GM23248 (cell line): ENCODE measurements at regions not wholly inside any gene's neighbourhood (a gene's known extent, or its start where the extent isn't known, plus 50 kb on each side); places are given as distances from the start of the nearest gene placed in this dataset.

Experiments used
- DNase-seq: peaks from one replicate; pipeline ENCODE4 v3.0.0-alpha.2; 2015
- H2AFZ ChIP-seq: fragments of 200-600 bp; sonication (generic); 2 replicates; pipeline ENCODE4 v1.6.1; 2016; ENCODE audit warnings: antibody characterized with exemption
- H3F3A ChIP-seq: fragments of 200-600 bp; sonication (generic); 2 replicates; pipeline ENCODE4 v1.6.1; 2016; ENCODE audit warnings: mild to moderate bottlenecking, antibody characterized with exemption, mixed run types; ENCODE audit not compliant: insufficient read depth
- H3K27ac ChIP-seq: fragments of 200-600 bp; sonication (generic); 2 replicates; pipeline ENCODE4 v1.5.1; 2016; ENCODE audit warnings: mild to moderate bottlenecking
- H3K27me3 ChIP-seq: fragments of 200-600 bp; sonication (generic); replicated peaks from 2 replicates; pipeline ENCODE4 v1.6.1; 2016; ENCODE audit warnings: mild to moderate bottlenecking; ENCODE audit not compliant: insufficient read depth
- H3K36me3 ChIP-seq: fragments of 200-600 bp; sonication (generic); 2 replicates; pipeline ENCODE4 v1.6.1; 2016; ENCODE audit warnings: low read depth, mild to moderate bottlenecking
- H3K4me1 ChIP-seq: fragments of 200-600 bp; sonication (generic); 2 replicates; pipeline ENCODE4 v1.6.1; 2016; ENCODE audit warnings: mild to moderate bottlenecking; ENCODE audit not compliant: insufficient read depth
- H3K4me2 ChIP-seq: fragments of 200-600 bp; sonication (generic); one replicate; pipeline ENCODE4 v1.6.1; 2016; ENCODE audit warnings: mild to moderate bottlenecking; ENCODE audit not compliant: unreplicated experiment
- H3K4me3 ChIP-seq: fragments of 200-600 bp; sonication (generic); 2 replicates; pipeline ENCODE4 v1.5.1; 2016; ENCODE audit warnings: mild to moderate bottlenecking
- H3K79me2 ChIP-seq: fragments of 200-600 bp; sonication (generic); 2 replicates; pipeline ENCODE4 v1.6.1; 2016; ENCODE audit warnings: mild to moderate bottlenecking; ENCODE audit not compliant: insufficient read depth
- H3K9ac ChIP-seq: fragments of 200-600 bp; sonication (generic); 2 replicates; pipeline ENCODE4 v1.6.1; 2016; ENCODE audit warnings: mild to moderate bottlenecking
- H3K9me2 ChIP-seq: fragments of 200-600 bp; sonication (generic); 2 replicates; pipeline ENCODE4 v1.6.1; 2016; ENCODE audit warnings: mixed run types, mild to moderate bottlenecking, moderate library complexity; ENCODE audit not compliant: insufficient read depth
- H3K9me3 ChIP-seq: fragments of 200-600 bp; sonication (generic); one replicate; pipeline ENCODE4 v1.6.1; 2017; ENCODE audit warnings: low read depth
- H4K20me1 ChIP-seq: fragments of 200-600 bp; sonication (generic); 2 replicates; pipeline ENCODE4 v1.6.0; 2016; ENCODE audit not compliant: insufficient read depth
- EZH2 ChIP-seq: fragments of 200-600 bp; sonication (generic); IDR thresholded peaks from 2 replicates; pipeline ENCODE4 v1.6.1; 2018; ENCODE audit warnings: antibody characterized with exemption, mild to moderate bottlenecking; ENCODE audit not compliant: insufficient read depth, poor library complexity, severe bottlenecking
- EZH2phosphoT487 ChIP-seq: fragments of 200-600 bp; sonication (generic); IDR thresholded peaks from 2 replicates; pipeline ENCODE4 v1.6.1; 2018; ENCODE audit warnings: antibody characterized with exemption, moderate library complexity, mild to moderate bottlenecking, low read depth; ENCODE audit not compliant: insufficient read depth
- WGBS, 2 experiments: methylation state at CpG; one replicate each; pipeline ENCODE4 v1.1.6; 2015 to 2017; ENCODE audit warnings: low lambda C conversion rate in 2 of 2, low coverage in 1 of 2; ENCODE audit errors: missing lambda C conversion rate in 2 of 2; 5-methylcytosine and 5-hydroxymethylcytosine counted together
- in situ Hi-C: fragments of 300-500 bp; cut with MboI; formaldehyde crosslinking; loops from 2 replicates; pipeline ENCODE4 v1.15.0; 2020

DNA sequence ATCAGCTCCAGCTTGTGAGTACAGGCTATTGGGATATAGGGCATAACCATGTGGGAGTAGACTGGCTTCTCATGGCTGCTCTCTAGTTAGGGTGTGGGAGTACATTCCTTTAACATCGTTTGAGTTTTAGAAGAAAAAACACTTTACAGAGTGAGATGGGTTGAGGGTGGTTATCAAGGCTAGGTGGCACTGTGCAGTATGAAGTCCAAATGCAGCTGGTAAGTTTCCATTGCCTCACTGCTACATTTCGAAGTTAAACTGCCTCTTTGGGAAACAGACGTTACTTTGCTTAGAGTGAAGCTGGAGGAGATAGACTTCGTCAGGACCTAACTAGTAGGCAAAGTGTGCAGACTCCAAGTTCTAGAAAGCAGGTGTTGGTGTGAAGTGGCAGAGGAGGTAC is 192.4 kb downstream of the SQOR start:
- no peaks in the 10 kb centered on the region for H3K79me2 ChIP-seq
- H3K4me2 ChIP-seq = no peak overlapping the region
- no peak overlapping the region for H3K9ac ChIP-seq
- no peak overlapping the region for H3K27ac ChIP-seq
- no peak for TF ChIP-seq EZH2
- TF ChIP-seq EZH2phosphoT487 = no peak
- no peaks in the 10 kb centered on the region for H3K9me2 ChIP-seq
- in situ Hi-C loops = no loop called here
- 6 to 7% methylated on average over 4 of the region's 4 CpGs for WGBS, 2 experiments
- no peak for DNase-seq
- H3K36me3 ChIP-seq = no peaks in the 10 kb centered on the region
- H3K4me3 ChIP-seq = no peak overlapping the region
- H3F3A ChIP-seq = no peaks in the 10 kb centered on the region
- H4K20me1 ChIP-seq = no peaks in the 10 kb centered on the region
- H3K9me3 ChIP-seq = no peaks in the 10 kb centered on the region
- H2AFZ ChIP-seq = no peak overlapping the region
- no peaks in the 10 kb centered on the region for H3K4me1 ChIP-seq
- H3K27me3 ChIP-seq = no peaks in the 10 kb centered on the region

DNA sequence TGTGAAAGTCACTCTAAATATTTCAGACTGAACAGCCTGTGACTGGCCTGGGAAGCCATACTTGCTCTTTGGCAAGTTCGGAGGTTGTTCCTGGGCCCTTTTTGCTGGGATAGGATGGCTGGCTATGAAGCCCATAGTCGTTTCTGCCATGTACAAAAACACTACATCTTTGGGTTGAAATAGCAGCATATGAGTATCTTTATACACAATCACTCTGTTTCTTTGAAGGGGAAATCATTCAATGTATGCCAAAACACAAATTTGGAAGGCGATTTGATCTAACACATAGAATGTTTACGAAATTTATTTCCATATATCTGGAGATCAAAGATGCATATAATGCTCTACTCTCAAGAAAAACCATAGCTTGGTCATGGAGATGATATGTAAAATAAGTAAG is 192.9 kb downstream of the SQOR start:
- in situ Hi-C loops = no loop called here
- TF ChIP-seq EZH2 = no peak
- no peak for TF ChIP-seq EZH2phosphoT487
- DNase-seq = no peak
- no peak overlapping the region for H3K4me3 ChIP-seq
- no peaks in the 10 kb centered on the region for H3K4me1 ChIP-seq
- no peaks in the 10 kb centered on the region for H3K27me3 ChIP-seq
- no peak overlapping the region for H3K27ac ChIP-seq
- no peaks in the 10 kb centered on the region for H4K20me1 ChIP-seq
- no peak overlapping the region for H3K4me2 ChIP-seq
- no peaks in the 10 kb centered on the region for H3K9me2 ChIP-seq
- H3K36me3 ChIP-seq = no peaks in the 10 kb centered on the region
- no peaks in the 10 kb centered on the region for H3K9me3 ChIP-seq
- WGBS, 2 experiments = 6 to 9% methylated on average over 4 of the region's 4 CpGs
- no peak overlapping the region for H3K9ac ChIP-seq
- no peaks in the 10 kb centered on the region for H3K79me2 ChIP-seq
- no peaks in the 10 kb centered on the region for H3F3A ChIP-seq
- no peak overlapping the region for H2AFZ ChIP-seq

DNA sequence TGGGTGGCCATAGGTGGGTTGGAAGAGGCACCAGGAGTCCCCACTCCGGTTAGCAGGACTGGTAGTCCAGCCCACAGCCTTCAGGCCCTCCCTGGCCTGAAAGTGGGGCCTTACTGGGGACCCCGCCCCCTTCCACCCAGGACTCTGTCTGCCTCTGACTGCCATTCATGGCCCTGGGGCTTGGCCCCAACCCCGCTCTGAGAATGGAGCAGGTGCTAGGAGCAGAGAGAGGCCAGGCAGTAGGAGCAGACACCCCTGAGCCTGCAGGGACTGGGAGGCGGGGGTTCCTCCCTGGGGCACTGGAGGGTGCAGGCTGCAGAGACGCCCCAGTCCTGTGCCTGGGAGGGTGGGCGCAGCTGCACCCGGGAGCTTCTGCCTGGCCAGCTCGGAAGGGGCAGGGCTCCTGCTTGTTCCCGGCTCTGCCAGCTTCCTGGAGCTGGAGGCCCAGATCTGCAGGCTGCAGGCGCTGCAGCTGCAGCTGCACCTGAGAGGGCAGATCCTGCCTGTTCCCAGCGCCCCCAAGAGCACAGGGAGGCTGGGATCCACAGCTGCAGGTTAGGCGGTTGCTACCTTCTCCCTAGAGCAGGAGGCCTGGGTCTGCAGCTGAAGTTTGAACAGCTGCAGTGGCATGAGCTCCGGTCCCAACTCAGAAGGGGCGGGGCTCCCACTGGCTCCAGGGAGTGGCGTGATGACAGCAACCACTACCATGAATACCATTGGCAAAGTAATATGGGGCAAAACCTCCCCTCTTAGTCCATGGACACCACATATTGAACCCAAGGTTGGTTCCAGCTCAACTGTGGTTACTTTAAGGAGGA is 194.7 kb downstream of the SQOR start:
- TF ChIP-seq EZH2phosphoT487 (no peak), EZH2 (no peak)
- H3K79me2 ChIP-seq = no peaks in the 10 kb centered on the region
- H3K9me2 ChIP-seq = no peaks in the 10 kb centered on the region
- no peaks in the 10 kb centered on the region for H3K27me3 ChIP-seq
- H3F3A ChIP-seq = no peaks in the 10 kb centered on the region
- no peaks in the 10 kb centered on the region for H3K4me1 ChIP-seq
- no peaks in the 10 kb centered on the region for H4K20me1 ChIP-seq
- no peak for DNase-seq
- H3K9me3 ChIP-seq = no peaks in the 10 kb centered on the region
- no peak overlapping the region for H3K9ac ChIP-seq
- WGBS, 2 experiments = 22 to 29% methylated on average over 12 to 14 of the region's 15 CpGs
- H3K36me3 ChIP-seq = no peaks in the 10 kb centered on the region
- in situ Hi-C loops = no loop called here
- H3K4me3 ChIP-seq = no peak overlapping the region
- no peak overlapping the region for H3K4me2 ChIP-seq
- H2AFZ ChIP-seq = no peak overlapping the region
- no peak overlapping the region for H3K27ac ChIP-seq

DNA sequence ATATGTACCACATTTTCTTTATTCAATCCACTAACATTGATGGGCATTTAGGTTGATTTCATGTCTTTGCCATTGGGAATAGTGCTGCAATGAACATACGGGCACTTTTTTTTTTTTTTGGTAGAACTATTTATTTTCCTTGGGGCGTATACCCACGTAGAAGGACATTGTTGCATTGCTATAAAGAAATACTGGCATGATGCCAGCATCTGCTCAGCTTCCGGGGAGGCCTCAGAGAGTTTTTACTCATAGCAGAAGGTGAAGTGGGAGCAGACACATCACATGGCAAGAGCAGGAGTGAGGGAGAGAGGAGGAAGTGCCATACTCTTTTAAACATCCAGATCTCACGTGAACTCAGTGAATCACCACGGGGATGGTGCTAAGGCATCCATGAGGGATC is 197.0 kb downstream of the SQOR start:
- H3K4me3 ChIP-seq = no peak overlapping the region
- 27 to 28% methylated on average over 6 of the region's 6 CpGs for WGBS, 2 experiments

DNA sequence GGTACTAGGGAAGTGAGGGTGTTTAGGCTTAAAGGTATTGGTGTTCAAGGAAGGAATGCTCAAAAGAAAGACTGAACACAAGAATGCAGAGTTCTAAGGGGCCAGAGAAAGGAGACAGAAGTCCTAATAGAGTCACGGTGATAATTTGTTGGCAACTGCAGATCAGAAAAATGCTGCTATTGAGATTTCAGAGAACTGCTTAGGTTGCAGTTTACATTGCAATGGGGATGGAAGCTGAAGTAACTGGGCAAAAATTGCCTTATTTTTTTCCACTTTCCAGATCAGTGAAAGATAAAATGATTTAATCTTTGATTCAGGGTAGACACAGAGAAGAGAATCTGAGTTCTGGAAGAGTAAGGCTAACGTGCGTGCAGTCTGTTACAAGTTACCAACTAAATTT is 199.8 kb downstream of the SQOR start:
- Histone ChIP-seq H3K9me2 (no peaks in the 10 kb centered on the region), H3K79me2 (no peaks in the 10 kb centered on the region), H3K36me3 (no peaks in the 10 kb centered on the region), H3F3A (no peaks in the 10 kb centered on the region), H3K27me3 (no peaks in the 10 kb centered on the region), H3K27ac (no peak overlapping the region), H4K20me1 (no peaks in the 10 kb centered on the region), H3K9me3 (no peaks in the 10 kb centered on the region), H3K4me2 (no peak overlapping the region), H2AFZ (no peak overlapping the region), H3K4me3 (no peak overlapping the region), H3K9ac (no peak overlapping the region), H3K4me1 (no peaks in the 10 kb centered on the region)
- no peak for DNase-seq
- no peak for TF ChIP-seq EZH2phosphoT487
- TF ChIP-seq EZH2 = no peak
- in situ Hi-C loops = no loop called here
- 38 to 46% methylated on average over 3 of the region's 3 CpGs for WGBS, 2 experiments

More for the DNA sequence above, 197.0 kb downstream of the SQOR start:
- Histone ChIP-seq H3K36me3 (no peaks in the 10 kb centered on the region), H3K27ac (no peak overlapping the region), H2AFZ (no peak overlapping the region), H3K79me2 (no peaks in the 10 kb centered on the region), H3K4me1 (no peaks in the 10 kb centered on the region), H3F3A (no peaks in the 10 kb centered on the region), H3K9ac (no peak overlapping the region), H3K9me3 (no peaks in the 10 kb centered on the region), H3K4me2 (no peak overlapping the region), H3K9me2 (no peaks in the 10 kb centered on the region), H3K27me3 (no peaks in the 10 kb centered on the region), H4K20me1 (no peaks in the 10 kb centered on the region)
- no peak for DNase-seq
- in situ Hi-C loops = no loop called here
- TF ChIP-seq EZH2 = no peak
- TF ChIP-seq EZH2phosphoT487 = no peak
